GM23248 (cell line): ENCODE measurements at regions not wholly inside any gene's neighbourhood (a gene's known extent, or its start where the extent isn't known, plus 50 kb on each side); places are given as distances from the start of the nearest gene placed in this dataset.

Source experiments
- EZH2 ChIP-seq: fragments of 200-600 bp; sonication (generic); IDR thresholded peaks from 2 replicates; pipeline ENCODE4 v1.6.1; 2018; ENCODE audit warnings: antibody characterized with exemption, mild to moderate bottlenecking; ENCODE audit not compliant: insufficient read depth, poor library complexity, severe bottlenecking
- EZH2phosphoT487 ChIP-seq: fragments of 200-600 bp; sonication (generic); IDR thresholded peaks from 2 replicates; pipeline ENCODE4 v1.6.1; 2018; ENCODE audit warnings: antibody characterized with exemption, moderate library complexity, mild to moderate bottlenecking, low read depth; ENCODE audit not compliant: insufficient read depth

DNA sequence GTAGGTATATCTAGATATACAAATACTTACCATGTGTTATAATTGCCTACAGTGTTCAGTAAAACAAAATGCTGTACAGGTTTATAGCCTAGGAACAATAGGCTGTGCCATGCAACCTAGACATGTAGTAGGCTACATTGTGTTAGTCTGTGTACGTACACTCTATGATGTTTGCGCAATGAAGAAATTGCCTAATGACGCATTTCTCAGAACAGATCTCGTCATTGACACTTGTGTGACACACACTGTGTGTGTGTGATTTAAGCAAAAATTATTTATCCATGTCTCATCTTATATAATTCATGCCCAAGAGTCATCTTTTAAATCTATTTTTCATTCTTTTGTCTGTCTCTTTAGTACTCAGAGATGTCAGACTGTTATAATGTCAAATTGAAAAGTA lies 1888.8 kb upstream of the PCDH20 start:
- TF ChIP-seq EZH2phosphoT487 (no peak), EZH2 (no peak)
